WTC11 (cell line): ENCODE measurements at regions not wholly inside any gene's neighbourhood (a gene's known extent, or its start where the extent isn't known, plus 50 kb on each side); places are given as distances from the start of the nearest gene placed in this dataset.

Experiments
- ATAC-seq: fragments of 200-7000 bp; cut with Tn5 transposase; 2 replicates; pipeline ENCODE4 v1.10.0; 2021; ENCODE audit warnings: mild to moderate bottlenecking, moderate library complexity
- CTCF ChIA-PET: fragments of 300-600 bp; sonication (Branson Sonifier 250); formaldehyde crosslinking; loops from one replicate; lab custom pipeline; 2021; ENCODE audit warnings: antibody characterized with exemption; lab: Charles Lee
- POLR2A ChIA-PET: fragments of 350-600 bp; sonication (Branson Sonifier 250); formaldehyde crosslinking; loops from one replicate; lab custom pipeline; 2021; ENCODE audit warnings: antibody characterized with exemption; lab: Charles Lee
- DNase-seq: peaks from one replicate; pipeline ENCODE4 v3.0.0; 2021; ENCODE audit warnings: low spot score
- H3K27ac Mint-ChIP-seq: 2 replicates; pipeline ENCODE4 v1.8.0; 2021; ENCODE audit warnings: mixed read lengths
- H3K27me3 Mint-ChIP-seq: 2 replicates; pipeline ENCODE4 v1.8.0; 2021; ENCODE audit warnings: low read depth, mild to moderate bottlenecking, moderate library complexity, mixed read lengths
- H3K36me3 Mint-ChIP-seq: 2 replicates; pipeline ENCODE4 v1.8.0; 2021; ENCODE audit warnings: mixed read lengths
- H3K4me1 Mint-ChIP-seq: 2 replicates; pipeline ENCODE4 v1.8.0; 2022; ENCODE audit warnings: mixed read lengths
- H3K4me3 Mint-ChIP-seq: 2 replicates; pipeline ENCODE4 v1.8.0; 2021; ENCODE audit warnings: mild to moderate bottlenecking, moderate library complexity, mixed read lengths
- H3K9me3 Mint-ChIP-seq: 2 replicates; pipeline ENCODE4 v1.8.0; 2021; ENCODE audit warnings: mixed read lengths
- ETV6 ChIP-seq: sonication (generic); formaldehyde crosslinking; IDR thresholded peaks from 2 replicates; pipeline ENCODE4 v1.8.1; 2022; ENCODE audit warnings: mild to moderate bottlenecking, missing genetic modification reagents
- FOXJ3 ChIP-seq: sonication (generic); formaldehyde crosslinking; IDR thresholded peaks from 2 replicates; pipeline ENCODE4 v1.9.0; 2021; ENCODE audit warnings: missing genetic modification reagents, mild to moderate bottlenecking, borderline replicate concordance
- GTF2I ChIP-seq: fragments of 250-450 bp; sonication (Bioruptor Pico); conservative IDR thresholded peaks from 2 replicates; pipeline ENCODE4 v1.4.0; 2021; ENCODE audit warnings: mild to moderate bottlenecking
- IRF2 ChIP-seq: sonication (generic); formaldehyde crosslinking; IDR thresholded peaks from 2 replicates; pipeline ENCODE4 v1.8.0; 2022; ENCODE audit warnings: low read depth, missing genetic modification reagents, borderline replicate concordance
- JAZF1 ChIP-seq: fragments of 250-450 bp; sonication (Bioruptor Pico); IDR thresholded peaks from 2 replicates; pipeline ENCODE4 v1.9.0; 2021; ENCODE audit warnings: moderate library complexity, mild to moderate bottlenecking, inconsistent platforms
- NFATC4 ChIP-seq: fragments of 250-450 bp; sonication (Bioruptor Pico); IDR thresholded peaks from 2 replicates; pipeline ENCODE4 v1.9.0; 2021; ENCODE audit warnings: mild to moderate bottlenecking
- NFE2L1 ChIP-seq: sonication (generic); formaldehyde crosslinking; IDR thresholded peaks from 2 replicates; pipeline ENCODE4 v1.8.1; 2023; ENCODE audit warnings: missing genetic modification reagents
- NFYB ChIP-seq: sonication (generic); formaldehyde crosslinking; conservative IDR thresholded peaks from 2 replicates; pipeline ENCODE4 v1.8.0; 2022; ENCODE audit warnings: low read depth, missing genetic modification reagents
- NR1H2 ChIP-seq: sonication (generic); formaldehyde crosslinking; IDR thresholded peaks from 2 replicates; pipeline ENCODE4 v1.9.0; 2021; ENCODE audit warnings: mild to moderate bottlenecking, moderate library complexity, missing genetic modification reagents
- OVOL2 ChIP-seq: fragments of 250-450 bp; sonication (Bioruptor Pico); IDR thresholded peaks from 2 replicates; pipeline ENCODE4 v1.9.0; 2021; ENCODE audit warnings: mild to moderate bottlenecking, borderline replicate concordance
- TP53 ChIP-seq: sonication (generic); formaldehyde crosslinking; IDR thresholded peaks from 2 replicates; pipeline ENCODE4 v1.8.1; 2023; ENCODE audit warnings: mild to moderate bottlenecking, missing genetic modification reagents
- ZNF138 ChIP-seq: sonication (generic); formaldehyde crosslinking; conservative IDR thresholded peaks from 2 replicates; pipeline ENCODE4 v1.8.1; 2022; ENCODE audit warnings: mild to moderate bottlenecking, moderate library complexity, missing genetic modification reagents
- ZNF263 ChIP-seq: sonication (generic); formaldehyde crosslinking; IDR thresholded peaks from 2 replicates; pipeline ENCODE4 v1.8.1; 2022; ENCODE audit warnings: low read depth, mild to moderate bottlenecking, moderate library complexity, missing genetic modification reagents
- ZNF423 ChIP-seq: fragments of 250-450 bp; sonication (Bioruptor Pico); IDR thresholded peaks from 2 replicates; pipeline ENCODE4 v2.1.2; 2022; ENCODE audit warnings: mild to moderate bottlenecking, moderate library complexity
- TF ChIP-seq, protein P1 (sequence below): sonication (generic); formaldehyde crosslinking; IDR thresholded peaks from 2 replicates; pipeline ENCODE4 v1.8.1; 2022; ENCODE audit warnings: low read depth, mild to moderate bottlenecking, moderate library complexity, missing genetic modification reagents, borderline replicate concordance
- TF ChIP-seq, protein P2 (sequence below): fragments of 250-450 bp; sonication (Bioruptor Pico); IDR thresholded peaks from 2 replicates; pipeline ENCODE4 v1.9.0; 2021; ENCODE audit warnings: mild to moderate bottlenecking
- TF ChIP-seq, protein P3 (sequence below): sonication (generic); formaldehyde crosslinking; IDR thresholded peaks from 2 replicates; pipeline ENCODE4 v1.8.1; 2023; ENCODE audit warnings: mild to moderate bottlenecking, moderate library complexity, missing genetic modification reagents
- TF ChIP-seq, protein P4 (sequence below): sonication (generic); formaldehyde crosslinking; IDR thresholded peaks from 2 replicates; pipeline ENCODE4 v1.8.0; 2022; ENCODE audit warnings: missing genetic modification reagents
- TF ChIP-seq, protein P5 (sequence below): fragments of 250-450 bp; sonication (Bioruptor Pico); conservative IDR thresholded peaks from 2 replicates; pipeline ENCODE4 v1.9.0; 2021; ENCODE audit warnings: mild to moderate bottlenecking
- TF ChIP-seq, protein P6 (sequence below): fragments of 200-600 bp; IDR thresholded peaks from 2 replicates; pipeline ENCODE4 v1.8.0; 2022; ENCODE audit warnings: antibody characterized with exemption

DNA sequence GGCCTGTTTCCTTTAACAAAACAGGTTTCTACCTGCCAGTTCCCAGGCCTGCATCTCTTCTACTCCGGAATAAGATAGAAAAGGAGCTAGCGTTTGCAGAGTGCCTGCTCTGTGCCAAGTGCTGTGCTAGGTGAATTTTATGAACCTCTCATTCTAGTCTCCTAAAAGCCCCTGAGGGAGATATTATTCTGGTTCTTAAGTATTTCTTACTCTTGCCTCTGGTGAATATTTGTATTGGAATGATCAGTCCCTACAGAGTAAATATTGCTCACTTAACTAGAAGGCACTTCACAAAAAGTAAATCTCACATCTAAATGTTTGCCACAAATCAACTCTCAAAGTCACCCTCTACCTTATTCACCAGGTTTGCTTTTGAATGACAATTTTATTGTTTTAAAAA is 227.1 kb downstream of the AUH start:
- H3K27ac Mint-ChIP-seq: no peak overlapping the region
- no peak for ATAC-seq
- TF ChIP-seq ZNF263 (CRISPR knock-in tag): no peak
- TF ChIP-seq, protein P1, sequence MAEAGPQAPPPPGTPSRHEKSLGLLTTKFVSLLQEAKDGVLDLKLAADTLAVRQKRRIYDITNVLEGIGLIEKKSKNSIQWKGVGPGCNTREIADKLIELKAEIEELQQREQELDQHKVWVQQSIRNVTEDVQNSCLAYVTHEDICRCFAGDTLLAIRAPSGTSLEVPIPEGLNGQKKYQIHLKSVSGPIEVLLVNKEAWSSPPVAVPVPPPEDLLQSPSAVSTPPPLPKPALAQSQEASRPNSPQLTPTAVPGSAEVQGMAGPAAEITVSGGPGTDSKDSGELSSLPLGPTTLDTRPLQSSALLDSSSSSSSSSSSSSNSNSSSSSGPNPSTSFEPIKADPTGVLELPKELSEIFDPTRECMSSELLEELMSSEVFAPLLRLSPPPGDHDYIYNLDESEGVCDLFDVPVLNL (CRISPR knock-in tag): no peak
- no peak for TF ChIP-seq NR1H2 (CRISPR knock-in tag)
- TF ChIP-seq ZNF138 (CRISPR knock-in tag): no peak
- TF ChIP-seq, all 79 proteins: peak for 0
- DNase-seq: no peak
- H3K4me3 Mint-ChIP-seq: no peak overlapping the region
- H3K9me3 Mint-ChIP-seq: peaks cover 4% of the 10 kb centered on the region
- ChIA-PET POLR2A (no interaction called here), CTCF (no interaction called here)
- no peaks in the 10 kb centered on the region for H3K27me3 Mint-ChIP-seq
- no peaks in the 10 kb centered on the region for H3K36me3 Mint-ChIP-seq
- peaks cover 5% of the 10 kb centered on the region; the same call in 1 of the 2 replicates for H3K4me1 Mint-ChIP-seq

DNA sequence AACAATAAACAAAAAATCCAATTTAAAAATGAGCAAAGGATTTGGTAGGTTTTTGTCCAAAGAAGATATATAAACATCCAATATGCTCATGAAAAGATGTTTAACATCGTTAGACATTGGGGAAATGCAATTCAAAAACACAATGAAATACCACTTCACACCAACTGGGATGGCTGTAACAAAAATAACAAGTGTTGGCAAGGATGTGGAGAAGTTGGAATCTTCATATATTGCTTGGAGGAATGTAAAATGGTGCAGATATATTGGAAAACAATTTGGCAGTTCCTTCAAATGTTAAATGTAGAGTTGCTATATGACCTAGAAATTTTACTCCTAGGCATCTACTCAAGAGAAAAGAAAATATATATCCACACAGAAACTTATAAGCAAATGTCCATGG is 224.3 kb downstream of the AUH start:
- Mint-ChIP-seq H3K9me3 (peaks cover 4% of the 10 kb centered on the region), H3K36me3 (no peaks in the 10 kb centered on the region), H3K4me1 (peaks cover 13% of the 10 kb centered on the region), H3K4me3 (no peak overlapping the region), H3K27me3 (no peaks in the 10 kb centered on the region), H3K27ac (no peak overlapping the region)
- TF ChIP-seq, protein P2, sequence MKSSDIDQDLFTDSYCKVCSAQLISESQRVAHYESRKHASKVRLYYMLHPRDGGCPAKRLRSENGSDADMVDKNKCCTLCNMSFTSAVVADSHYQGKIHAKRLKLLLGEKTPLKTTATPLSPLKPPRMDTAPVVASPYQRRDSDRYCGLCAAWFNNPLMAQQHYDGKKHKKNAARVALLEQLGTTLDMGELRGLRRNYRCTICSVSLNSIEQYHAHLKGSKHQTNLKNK (CRISPR knock-in tag): no peak
- TF ChIP-seq ETV6 (CRISPR knock-in tag): no peak
- TF ChIP-seq NFYB (CRISPR knock-in tag): no peak
- no peak for TF ChIP-seq JAZF1
- TF ChIP-seq, protein P3, sequence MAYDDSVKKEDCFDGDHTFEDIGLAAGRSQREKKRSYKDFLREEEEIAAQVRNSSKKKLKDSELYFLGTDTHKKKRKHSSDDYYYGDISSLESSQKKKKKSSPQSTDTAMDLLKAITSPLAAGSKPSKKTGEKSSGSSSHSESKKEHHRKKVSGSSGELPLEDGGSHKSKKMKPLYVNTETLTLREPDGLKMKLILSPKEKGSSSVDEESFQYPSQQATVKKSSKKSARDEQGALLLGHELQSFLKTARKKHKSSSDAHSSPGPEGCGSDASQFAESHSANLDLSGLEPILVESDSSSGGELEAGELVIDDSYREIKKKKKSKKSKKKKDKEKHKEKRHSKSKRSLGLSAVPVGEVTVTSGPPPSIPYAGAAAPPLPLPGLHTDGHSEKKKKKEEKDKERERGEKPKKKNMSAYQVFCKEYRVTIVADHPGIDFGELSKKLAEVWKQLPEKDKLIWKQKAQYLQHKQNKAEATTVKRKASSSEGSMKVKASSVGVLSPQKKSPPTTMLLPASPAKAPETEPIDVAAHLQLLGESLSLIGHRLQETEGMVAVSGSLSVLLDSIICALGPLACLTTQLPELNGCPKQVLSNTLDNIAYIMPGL (CRISPR knock-in tag): no peak
- no peak for TF ChIP-seq NFATC4
- TF ChIP-seq FOXJ3 (CRISPR knock-in tag): no peak
- TF ChIP-seq, protein P4, sequence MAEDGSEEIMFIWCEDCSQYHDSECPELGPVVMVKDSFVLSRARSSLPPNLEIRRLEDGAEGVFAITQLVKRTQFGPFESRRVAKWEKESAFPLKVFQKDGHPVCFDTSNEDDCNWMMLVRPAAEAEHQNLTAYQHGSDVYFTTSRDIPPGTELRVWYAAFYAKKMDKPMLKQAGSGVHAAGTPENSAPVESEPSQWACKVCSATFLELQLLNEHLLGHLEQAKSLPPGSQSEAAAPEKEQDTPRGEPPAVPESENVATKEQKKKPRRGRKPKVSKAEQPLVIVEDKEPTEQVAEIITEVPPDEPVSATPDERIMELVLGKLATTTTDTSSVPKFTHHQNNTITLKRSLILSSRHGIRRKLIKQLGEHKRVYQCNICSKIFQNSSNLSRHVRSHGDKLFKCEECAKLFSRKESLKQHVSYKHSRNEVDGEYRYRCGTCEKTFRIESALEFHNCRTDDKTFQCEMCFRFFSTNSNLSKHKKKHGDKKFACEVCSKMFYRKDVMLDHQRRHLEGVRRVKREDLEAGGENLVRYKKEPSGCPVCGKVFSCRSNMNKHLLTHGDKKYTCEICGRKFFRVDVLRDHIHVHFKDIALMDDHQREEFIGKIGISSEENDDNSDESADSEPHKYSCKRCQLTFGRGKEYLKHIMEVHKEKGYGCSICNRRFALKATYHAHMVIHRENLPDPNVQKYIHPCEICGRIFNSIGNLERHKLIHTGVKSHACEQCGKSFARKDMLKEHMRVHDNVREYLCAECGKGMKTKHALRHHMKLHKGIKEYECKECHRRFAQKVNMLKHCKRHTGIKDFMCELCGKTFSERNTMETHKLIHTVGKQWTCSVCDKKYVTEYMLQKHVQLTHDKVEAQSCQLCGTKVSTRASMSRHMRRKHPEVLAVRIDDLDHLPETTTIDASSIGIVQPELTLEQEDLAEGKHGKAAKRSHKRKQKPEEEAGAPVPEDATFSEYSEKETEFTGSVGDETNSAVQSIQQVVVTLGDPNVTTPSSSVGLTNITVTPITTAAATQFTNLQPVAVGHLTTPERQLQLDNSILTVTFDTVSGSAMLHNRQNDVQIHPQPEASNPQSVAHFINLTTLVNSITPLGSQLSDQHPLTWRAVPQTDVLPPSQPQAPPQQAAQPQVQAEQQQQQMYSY (CRISPR knock-in tag): no peak
- TF ChIP-seq, protein P5, sequence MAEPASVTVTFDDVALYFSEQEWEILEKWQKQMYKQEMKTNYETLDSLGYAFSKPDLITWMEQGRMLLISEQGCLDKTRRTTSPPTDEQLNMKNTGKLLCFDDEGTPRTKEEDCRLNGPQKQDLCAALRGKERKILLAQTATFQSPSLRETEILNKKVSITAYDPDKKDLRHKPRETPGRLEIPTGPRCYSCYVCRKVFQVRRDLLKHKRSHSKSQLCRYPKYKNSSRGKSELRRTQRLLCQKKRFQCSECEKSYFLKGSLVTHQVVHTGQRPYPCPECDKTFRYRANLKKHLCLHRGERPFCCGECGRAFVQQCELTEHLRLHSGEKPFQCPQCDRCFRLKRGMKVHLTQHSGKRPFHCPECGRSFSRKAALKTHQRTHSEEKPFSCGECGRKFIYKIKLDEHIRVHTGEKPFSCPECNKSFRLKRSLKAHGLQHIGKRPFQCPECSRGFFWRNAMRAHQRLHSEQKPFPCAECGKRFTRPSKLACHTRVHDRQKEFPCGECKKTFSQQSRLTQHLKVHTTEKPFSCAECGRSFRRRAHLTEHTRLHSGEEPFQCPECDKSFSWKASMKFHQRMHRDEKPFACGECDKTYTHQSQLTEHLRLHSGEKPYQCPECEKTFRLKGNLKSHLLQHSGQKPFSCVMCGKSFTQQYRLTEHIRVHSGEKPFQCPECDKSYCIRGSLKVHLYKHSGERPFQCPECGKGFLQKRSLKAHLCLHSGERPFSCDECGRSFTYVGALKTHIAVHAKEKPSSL (CRISPR knock-in tag): no peak
- no peak for TF ChIP-seq IRF2 (CRISPR knock-in tag)
- TF ChIP-seq OVOL2: no peak
- no peak for TF ChIP-seq NFE2L1 (CRISPR knock-in tag)
- no peak for TF ChIP-seq GTF2I
- TF ChIP-seq TP53: no peak
- TF ChIP-seq, protein P6, sequence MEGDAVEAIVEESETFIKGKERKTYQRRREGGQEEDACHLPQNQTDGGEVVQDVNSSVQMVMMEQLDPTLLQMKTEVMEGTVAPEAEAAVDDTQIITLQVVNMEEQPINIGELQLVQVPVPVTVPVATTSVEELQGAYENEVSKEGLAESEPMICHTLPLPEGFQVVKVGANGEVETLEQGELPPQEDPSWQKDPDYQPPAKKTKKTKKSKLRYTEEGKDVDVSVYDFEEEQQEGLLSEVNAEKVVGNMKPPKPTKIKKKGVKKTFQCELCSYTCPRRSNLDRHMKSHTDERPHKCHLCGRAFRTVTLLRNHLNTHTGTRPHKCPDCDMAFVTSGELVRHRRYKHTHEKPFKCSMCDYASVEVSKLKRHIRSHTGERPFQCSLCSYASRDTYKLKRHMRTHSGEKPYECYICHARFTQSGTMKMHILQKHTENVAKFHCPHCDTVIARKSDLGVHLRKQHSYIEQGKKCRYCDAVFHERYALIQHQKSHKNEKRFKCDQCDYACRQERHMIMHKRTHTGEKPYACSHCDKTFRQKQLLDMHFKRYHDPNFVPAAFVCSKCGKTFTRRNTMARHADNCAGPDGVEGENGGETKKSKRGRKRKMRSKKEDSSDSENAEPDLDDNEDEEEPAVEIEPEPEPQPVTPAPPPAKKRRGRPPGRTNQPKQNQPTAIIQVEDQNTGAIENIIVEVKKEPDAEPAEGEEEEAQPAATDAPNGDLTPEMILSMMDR: no peak
- no peak for TF ChIP-seq ZNF423 (CRISPR knock-in tag)
- DNase-seq (no peak), ATAC-seq (no peak)
- CTCF ChIA-PET: no interaction called here
- POLR2A ChIA-PET: no interaction called here
